GM06990 (cell line): ENCODE measurements at regions not wholly inside any gene's neighbourhood (a gene's known extent, or its start where the extent isn't known, plus 50 kb on each side); places are given as distances from the start of the nearest gene placed in this dataset.

Source experiments
- DNase-seq: peaks from one replicate; pipeline ENCODE4 v3.0.0-alpha.2; 2011; ENCODE audit not compliant: insufficient read length; ENCODE audit errors: extremely low read depth
- H3K27me3 ChIP-seq: replicated peaks from 2 replicates; pipeline ENCODE4 v1.6.0; 2011; ENCODE audit warnings: low read length; ENCODE audit not compliant: control insufficient read depth, insufficient read depth
- H3K36me3 ChIP-seq: 2 replicates; pipeline ENCODE4 v1.5.1; 2011; ENCODE audit warnings: low read length; ENCODE audit not compliant: control insufficient read depth, insufficient read depth
- H3K4me3 ChIP-seq: replicated peaks from 2 replicates; pipeline ENCODE4 v1.5.1; 2011; ENCODE audit warnings: low read depth, mild to moderate bottlenecking, control low read depth, low read length
- CTCF ChIP-seq: IDR thresholded peaks from 2 replicates; pipeline ENCODE4 v1.5.1; 2011; ENCODE audit warnings: low read length, control low read depth, mild to moderate bottlenecking, inconsistent platforms; ENCODE audit not compliant: insufficient read depth, poor library complexity, severe bottlenecking

- no peak for TF ChIP-seq CTCF
- Histone ChIP-seq H3K27me3 (no peaks in the 10 kb centered on the region), H3K4me3 (no peak overlapping the region), H3K36me3 (no peaks in the 10 kb centered on the region)
- no peak for DNase-seq
Measured at GRCh38 chr4:127165971-127166370, 466.8 kb upstream of the INTU start.

- no peaks in the 10 kb centered on the region for H3K27me3 ChIP-seq
- DNase-seq = no peak
- TF ChIP-seq CTCF = no peak
- H3K36me3 ChIP-seq = no peaks in the 10 kb centered on the region
- no peak overlapping the region for H3K4me3 ChIP-seq
Measured at GRCh38 chr4:127174201-127174600, 458.6 kb upstream of the INTU start.

- Histone ChIP-seq H3K27me3 (no peaks in the 10 kb centered on the region), H3K36me3 (no peaks in the 10 kb centered on the region), H3K4me3 (no peak overlapping the region)
- no peak for DNase-seq
- TF ChIP-seq CTCF = no peak
Measured at GRCh38 chr4:127174616-127175015, 458.1 kb upstream of the INTU start.

DNA sequence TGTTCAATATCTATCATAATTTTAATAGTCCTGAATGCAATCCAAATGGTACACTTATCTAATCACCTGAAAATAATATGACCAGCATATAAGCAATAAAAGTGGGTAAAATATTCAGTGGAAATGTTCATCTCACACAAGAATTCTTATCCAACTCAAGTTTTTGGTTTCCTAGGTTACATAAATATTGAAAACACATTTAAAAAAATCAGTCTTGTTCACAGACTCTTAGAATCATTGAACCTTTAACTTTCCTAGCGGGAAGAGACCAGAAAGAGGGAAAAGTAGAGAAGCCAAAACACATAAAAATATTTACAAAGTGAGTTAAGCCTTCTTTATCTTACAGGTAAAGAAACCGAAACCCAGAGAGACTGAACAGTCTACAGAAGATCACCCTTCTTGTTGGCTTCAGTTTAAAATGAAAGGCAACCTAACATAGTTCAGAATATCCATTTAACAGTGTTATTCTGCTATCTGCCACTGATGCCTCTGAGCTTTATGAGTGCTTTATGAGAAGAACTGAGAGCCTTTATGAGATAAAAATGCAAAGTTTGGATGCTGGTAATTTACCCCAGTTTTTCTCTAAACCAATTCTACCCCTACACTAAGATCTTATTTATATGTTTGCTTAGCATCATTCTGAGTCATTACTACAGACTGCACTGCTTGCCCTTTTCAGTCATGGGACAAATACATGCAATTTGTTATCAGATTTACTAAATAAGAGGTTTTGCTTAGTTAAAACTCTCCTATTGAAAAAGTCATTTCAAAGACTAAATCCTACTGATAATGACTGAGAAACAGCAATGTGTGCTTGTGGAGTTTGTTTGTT is 453.3 kb upstream of the INTU start:
- Histone ChIP-seq H3K36me3 (no peaks in the 10 kb centered on the region), H3K27me3 (no peaks in the 10 kb centered on the region), H3K4me3 (no peak overlapping the region)
- no peak for TF ChIP-seq CTCF
- no peak for DNase-seq

GRCh38 chr4:127181001-127181400 is 451.8 kb upstream of the INTU start:
- Histone ChIP-seq H3K4me3 (no peak overlapping the region), H3K36me3 (no peaks in the 10 kb centered on the region), H3K27me3 (no peaks in the 10 kb centered on the region)
- no peak for DNase-seq
- no peak for TF ChIP-seq CTCF

GRCh38 chr4:127182687-127183086 is 450.1 kb upstream of the INTU start:
- Histone ChIP-seq H3K4me3 (no peak overlapping the region), H3K27me3 (no peaks in the 10 kb centered on the region), H3K36me3 (no peaks in the 10 kb centered on the region)
- no peak for DNase-seq
- no peak for TF ChIP-seq CTCF
